HG03354 (cell line): ENCODE measurements at regions not wholly inside any gene's neighbourhood (a gene's known extent, or its start where the extent isn't known, plus 50 kb on each side); places are given as distances from the start of the nearest gene placed in this dataset.

Source experiments
- ATAC-seq: cut with Tn5 transposase; IDR thresholded peaks from one replicate; pipeline ENCODE4 v1.9.1; 2021; ENCODE audit warnings: mild to moderate bottlenecking; ENCODE audit not compliant: unreplicated experiment, poor library complexity, severe bottlenecking

- no peak for ATAC-seq
Measured at GRCh38 chr20:41956338-41957074, 338.3 kb upstream of the CHD6 start.

GRCh38 chr20:41952166-41952565, 334.0 kb upstream of the CHD6 start:
- no peak for ATAC-seq

GRCh38 chr20:41951615-41952014, 333.4 kb upstream of the CHD6 start:
- no peak for ATAC-seq

GRCh38 chr20:41939659-41940058, 321.5 kb upstream of the CHD6 start:
- no peak for ATAC-seq

- ATAC-seq = no peak
Measured at GRCh38 chr20:41938353-41938752, 320.2 kb upstream of the CHD6 start.

GRCh38 chr20:41935259-41935791, 317.1 kb upstream of the CHD6 start:
- ATAC-seq = no peak

- ATAC-seq = no peak
Measured at GRCh38 chr20:41932431-41932830, 314.3 kb upstream of the CHD6 start.

- no peak for ATAC-seq
Measured at GRCh38 chr20:41927655-41928054, 309.5 kb upstream of the CHD6 start.

- ATAC-seq = no peak
Measured at GRCh38 chr20:41927189-41927588, 309.0 kb upstream of the CHD6 start.

- no peak for ATAC-seq
Measured at GRCh38 chr20:41925476-41925875, 307.3 kb upstream of the CHD6 start.

GRCh38 chr20:41923624-41924023, 305.4 kb upstream of the CHD6 start:
- no peak for ATAC-seq

- no peak for ATAC-seq
Measured at GRCh38 chr20:41913146-41913545, 295.0 kb upstream of the CHD6 start.

- no peak for ATAC-seq
Measured at GRCh38 chr20:41910558-41910957, 292.4 kb upstream of the CHD6 start.

GRCh38 chr20:41905199-41905598, 287.0 kb upstream of the CHD6 start:
- no peak for ATAC-seq

- ATAC-seq = no peak
Measured at GRCh38 chr20:41903586-41903985, 285.4 kb upstream of the CHD6 start.

GRCh38 chr20:41902346-41902745, 284.2 kb upstream of the CHD6 start:
- ATAC-seq = no peak

- ATAC-seq = no peak
Measured at GRCh38 chr20:41900201-41900691, 282.1 kb upstream of the CHD6 start.

GRCh38 chr20:41897708-41898107, 279.5 kb upstream of the CHD6 start:
- no peak for ATAC-seq

GRCh38 chr20:41895241-41896032, 277.3 kb upstream of the CHD6 start:
- no peak for ATAC-seq

GRCh38 chr20:41894255-41894963, 276.2 kb upstream of the CHD6 start:
- no peak for ATAC-seq
